ENCODE measurements at regions not wholly inside any gene's neighbourhood (a gene's known extent, or its start where the extent isn't known, plus 50 kb on each side); places are given as distances from the start of the nearest gene placed in this dataset.

GRCh38 chr18:22543769-22544168 is 126.1 kb upstream of the CTAGE1 start:
- DNase-seq (ENCODE audit: low spot score): no peak
- no peaks in the 10 kb centered on the region for H3K4me1 ChIP-seq (ENCODE audit: insufficient read depth, low read length, poor library complexity, severe bottlenecking)
- intact Hi-C loops (cut with micrococcal nuclease; ENCODE audit: unreplicated experiment): no loop called here
- peaks cover 19% of the 10 kb centered on the region for H3K27me3 ChIP-seq (replicated peaks; ENCODE audit: insufficient read depth, low read depth, low read length, poor library complexity)
- POLR2A ChIA-PET (ENCODE audit: low non-redundant PET): no interaction called here
- no peak overlapping the region for H3K4me3 ChIP-seq (ENCODE audit: low read depth, low read length, poor library complexity, severe bottlenecking)
- no peak overlapping the region for H3K27ac ChIP-seq (ENCODE audit: low read depth, low read length, poor library complexity, severe bottlenecking)
- no TSS peak for BruUV-seq (replicated peaks)
- no peak for TF ChIP-seq EZH2 (IDR thresholded peaks at IDR 0.05; ENCODE audit: borderline replicate concordance, low read depth, low read length, poor library complexity, severe bottlenecking)
- TF ChIP-seq CTCF (conservative IDR thresholded peaks at IDR 0.05; ENCODE audit: low read depth, low read length): no peak
- CTCF ChIA-PET: no interaction called here
- no peaks in the 10 kb centered on the region for H3K9me3 ChIP-seq (ENCODE audit: low read depth, low read length, poor library complexity, severe bottlenecking)
- no peaks in the 10 kb centered on the region for H3K36me3 ChIP-seq (ENCODE audit: insufficient read depth, low read length, poor library complexity, severe bottlenecking)

- CTCF ChIA-PET: no interaction called here
- intact Hi-C loops (cut with micrococcal nuclease; ENCODE audit: unreplicated experiment): no loop called here
Observed at GRCh38 chr18:22544626-22545025, 126.9 kb upstream of the CTAGE1 start.

GRCh38 chr18:22545066-22545760 is 127.5 kb upstream of the CTAGE1 start:
- no peaks in the 10 kb centered on the region for H3K36me3 ChIP-seq (ENCODE audit: insufficient read depth, low read length, poor library complexity, severe bottlenecking)
- CTCF ChIA-PET: no interaction called here
- H3K4me3 ChIP-seq (ENCODE audit: low read depth, low read length, poor library complexity, severe bottlenecking): no peak overlapping the region
- no peaks in the 10 kb centered on the region for H3K9me3 ChIP-seq (ENCODE audit: low read depth, low read length, poor library complexity, severe bottlenecking)
- DNase-seq (ENCODE audit: low spot score): no peak
- intact Hi-C loops (cut with micrococcal nuclease; ENCODE audit: unreplicated experiment): no loop called here
- H3K27ac ChIP-seq (ENCODE audit: low read depth, low read length, poor library complexity, severe bottlenecking): no peak overlapping the region
- no peak for TF ChIP-seq CTCF (conservative IDR thresholded peaks at IDR 0.05; ENCODE audit: low read depth, low read length)
- no peak for TF ChIP-seq EZH2 (IDR thresholded peaks at IDR 0.05; ENCODE audit: borderline replicate concordance, low read depth, low read length, poor library complexity, severe bottlenecking)
- no peaks in the 10 kb centered on the region for H3K4me1 ChIP-seq (ENCODE audit: insufficient read depth, low read length, poor library complexity, severe bottlenecking)
- BruUV-seq (replicated peaks): no TSS peak
- peaks cover 32% of the 10 kb centered on the region for H3K27me3 ChIP-seq (replicated peaks; ENCODE audit: insufficient read depth, low read depth, low read length, poor library complexity)
- POLR2A ChIA-PET (ENCODE audit: low non-redundant PET): no interaction called here

More at GRCh38 chr18:22544626-22545025, 126.9 kb upstream of the CTAGE1 start:
- no peak overlapping the region for H3K4me3 ChIP-seq (ENCODE audit: low read depth, low read length, poor library complexity, severe bottlenecking)
- no peak for DNase-seq (ENCODE audit: low spot score)
- H3K9me3 ChIP-seq (ENCODE audit: low read depth, low read length, poor library complexity, severe bottlenecking): no peaks in the 10 kb centered on the region
- no peak for TF ChIP-seq CTCF (conservative IDR thresholded peaks at IDR 0.05; ENCODE audit: low read depth, low read length)
- no peak for TF ChIP-seq EZH2 (IDR thresholded peaks at IDR 0.05; ENCODE audit: borderline replicate concordance, low read depth, low read length, poor library complexity, severe bottlenecking)
- H3K27me3 ChIP-seq (replicated peaks; ENCODE audit: insufficient read depth, low read depth, low read length, poor library complexity): peaks cover 27% of the 10 kb centered on the region
- no peak overlapping the region for H3K27ac ChIP-seq (ENCODE audit: low read depth, low read length, poor library complexity, severe bottlenecking)
- no TSS peak for BruUV-seq (replicated peaks)
- POLR2A ChIA-PET (ENCODE audit: low non-redundant PET): no interaction called here
- H3K36me3 ChIP-seq (ENCODE audit: insufficient read depth, low read length, poor library complexity, severe bottlenecking): no peaks in the 10 kb centered on the region
- no peaks in the 10 kb centered on the region for H3K4me1 ChIP-seq (ENCODE audit: insufficient read depth, low read length, poor library complexity, severe bottlenecking)
